ENCODE measurements at regions not wholly inside any gene's neighbourhood (a gene's known extent, or its start where the extent isn't known, plus 50 kb on each side); places are given as distances from the start of the nearest gene placed in this dataset.

GRCh38 chr14:104439625-104440024 lies 139.9 kb upstream of the C14orf180 start:
- no peak overlapping the region for H3K4me3 ChIP-seq
- in situ Hi-C loops (cut with MboI; ENCODE audit: low pct_unique_long_range_greater_than_20kb in 2 of 9, low sequenced_read_pairs in 9 of 9, unreplicated experiment in 9 of 9): no loop called here
- WGBS, 10 experiments: 0 to 100% (median 72%) methylated on average over 1 to 7 of the region's 9 CpGs; no CpG with 5 or more reads in 2 of the 10 experiments
- no peak for ATAC-seq (replicated peaks in 6 of 8)
- no peak overlapping the region for H3K27ac ChIP-seq
- H3K4me1 ChIP-seq (replicated peaks in 1 of 2): peaks cover 46 to 50% of the 10 kb centered on the region in 2 donors

- no peak for ATAC-seq (replicated peaks in 6 of 8)
- H3K4me1 ChIP-seq (replicated peaks in 1 of 2): peaks cover 46 to 48% of the 10 kb centered on the region in 2 donors
- in situ Hi-C loops (cut with MboI; ENCODE audit: low pct_unique_long_range_greater_than_20kb in 2 of 9, low sequenced_read_pairs in 9 of 9, unreplicated experiment in 9 of 9): no loop called here
Observed at GRCh38 chr14:104440297-104440956, 139.1 kb upstream of the C14orf180 start.

DNA sequence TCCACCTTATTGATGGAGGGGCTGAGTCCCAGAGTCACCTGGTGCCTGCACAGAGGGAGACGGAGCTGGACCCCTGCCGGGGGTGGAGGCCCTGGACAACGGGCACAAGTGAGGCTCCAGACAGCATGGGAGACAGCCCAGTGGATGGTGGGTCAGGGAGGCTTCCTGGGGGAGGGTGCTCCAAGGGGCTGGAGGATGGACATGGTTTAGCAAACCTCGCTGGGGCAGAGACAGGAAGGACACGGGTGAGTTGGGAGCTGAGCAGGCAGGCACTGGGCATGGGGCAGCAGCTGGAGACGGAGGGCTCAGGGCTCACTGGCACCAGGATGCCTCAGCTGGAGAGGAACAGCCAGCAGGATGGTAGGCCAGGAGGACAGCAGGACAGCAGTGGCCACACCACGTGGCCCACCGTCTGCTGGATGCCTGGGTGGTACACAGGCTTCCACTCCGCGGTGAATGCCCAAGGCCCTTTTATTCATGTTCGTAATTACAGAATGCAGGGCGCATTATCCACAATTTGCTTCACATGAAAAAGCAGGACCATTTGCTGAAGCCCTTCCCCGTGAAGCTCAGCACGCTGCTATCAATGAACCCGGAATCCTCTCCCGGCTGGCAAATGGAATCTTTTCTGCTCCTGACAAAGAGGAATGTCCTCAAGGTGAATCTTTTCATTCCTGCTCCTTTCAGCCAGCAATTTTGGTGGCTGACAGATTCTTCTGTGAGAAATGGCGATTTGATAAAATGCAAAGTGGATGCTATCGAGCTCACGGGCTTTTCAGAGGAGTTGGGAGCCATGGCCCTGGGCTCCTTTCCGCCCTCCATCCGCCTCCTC lies 138.1 kb upstream of the C14orf180 start:
- H3K4me3 ChIP-seq: no peak overlapping the region
- H3K4me1 ChIP-seq (replicated peaks in 1 of 2): peaks cover 42 to 43% of the 10 kb centered on the region in 2 donors
- 52 to 100% (median 75%) methylated on average over 1 to 10 of the region's 21 CpGs; no CpG with 5 or more reads in 3 of the 10 experiments for WGBS, 10 experiments
- ATAC-seq (replicated peaks in 6 of 8): no peak
- H3K27ac ChIP-seq: no peak overlapping the region
- in situ Hi-C loops (cut with MboI; ENCODE audit: low pct_unique_long_range_greater_than_20kb in 2 of 9, low sequenced_read_pairs in 9 of 9, unreplicated experiment in 9 of 9): no loop called here

More at GRCh38 chr14:104440297-104440956, 139.1 kb upstream of the C14orf180 start:
- no peak overlapping the region for H3K4me3 ChIP-seq
- H3K27ac ChIP-seq: no peak overlapping the region
- WGBS, 10 experiments: 37 to 96% (median 88%) methylated on average over 4 to 10 of the region's 14 CpGs; no CpG with 5 or more reads in 3 of the 10 experiments

- peak in 5 of 8 experiments; percentile 5 to 35 (median 23) for ATAC-seq (replicated peaks in 6 of 8)
- 45 to 80% methylated on average over 2 to 11 of the region's 19 CpGs; no CpG with 5 or more reads in 8 of the 10 experiments for WGBS, 10 experiments
- Histone ChIP-seq H3K4me3 (no peak overlapping the region), H3K4me1 (replicated peaks in 1 of 2) (peaks cover 35 to 36% of the 10 kb centered on the region in 2 donors), H3K27ac (no peak overlapping the region)
- in situ Hi-C loops (cut with MboI; ENCODE audit: low pct_unique_long_range_greater_than_20kb in 2 of 9, low sequenced_read_pairs in 9 of 9, unreplicated experiment in 9 of 9): no loop called here
Observed at GRCh38 chr14:104442107-104442551, 137.4 kb upstream of the C14orf180 start.

- peaks cover 29 to 30% of the 10 kb centered on the region in 2 donors for H3K4me1 ChIP-seq (replicated peaks in 1 of 2)
- no peak overlapping the region for H3K4me3 ChIP-seq
- WGBS, 10 experiments: 49 to 92% (median 78%) methylated on average over 1 to 4 of the region's 14 CpGs; no CpG with 5 or more reads in 6 of the 10 experiments
- peak in 5 of 8 experiments; percentile 47 to 74 (median 69) for ATAC-seq (replicated peaks in 6 of 8)
- in situ Hi-C loops (cut with MboI; ENCODE audit: low pct_unique_long_range_greater_than_20kb in 2 of 9, low sequenced_read_pairs in 9 of 9, unreplicated experiment in 9 of 9): no loop called here
- H3K27ac ChIP-seq: peak overlapping the region in 1 of 2 donors; percentile 20
Observed at GRCh38 chr14:104442631-104443390, 136.8 kb upstream of the C14orf180 start.

DNA sequence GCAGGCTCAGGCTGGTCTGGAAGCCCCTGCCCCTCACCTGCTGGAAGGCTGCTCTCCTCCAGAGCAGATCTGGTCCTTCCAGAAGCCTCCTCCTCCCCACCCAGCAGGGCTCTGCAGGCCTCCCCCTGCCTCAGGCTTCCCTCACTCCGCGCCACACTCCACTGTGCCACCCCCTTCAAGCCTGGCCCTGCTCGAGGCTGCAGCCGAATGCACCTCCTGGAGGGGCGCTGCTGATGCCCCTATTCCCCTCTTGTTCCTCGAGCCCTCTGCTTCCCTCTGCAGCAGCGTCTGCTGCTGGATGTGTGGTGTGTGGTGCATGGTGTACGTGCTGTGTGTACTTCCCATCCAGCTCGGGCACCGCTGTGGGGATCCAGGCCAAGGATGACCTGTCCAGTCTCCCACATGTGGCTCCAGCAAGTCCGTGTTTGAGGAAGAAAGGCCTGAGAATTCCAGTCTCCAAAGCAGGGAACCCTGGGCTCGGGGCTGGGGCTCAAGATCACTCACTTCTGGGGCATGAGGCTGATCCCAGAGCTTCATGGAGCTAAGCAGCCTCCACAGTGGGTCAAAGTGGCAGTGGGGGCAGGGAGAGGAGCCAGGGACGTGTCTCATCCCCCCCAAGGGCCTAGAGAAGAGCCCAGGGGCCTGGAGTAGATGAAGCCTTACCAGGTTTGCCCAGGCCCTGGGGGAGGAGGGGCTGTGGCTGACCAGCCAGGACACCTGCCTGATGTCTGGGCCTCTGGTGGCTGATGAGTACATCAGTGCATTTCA lies 136.0 kb upstream of the C14orf180 start:
- no peak overlapping the region for H3K4me3 ChIP-seq
- WGBS, 10 experiments: 0 to 50% (median 33%) methylated on average over 1 to 4 of the region's 13 CpGs; no CpG with 5 or more reads in 6 of the 10 experiments
- H3K4me1 ChIP-seq (replicated peaks in 1 of 2): peaks cover 27% of the 10 kb centered on the region in 2 donors
- H3K27ac ChIP-seq: peak overlapping the region in 1 of 2 donors; percentile 12
- ATAC-seq (replicated peaks in 6 of 8): peak in 6 of 8 experiments; percentile 47 to 73 (median 56)
- in situ Hi-C loops (cut with MboI; ENCODE audit: low pct_unique_long_range_greater_than_20kb in 2 of 9, low sequenced_read_pairs in 9 of 9, unreplicated experiment in 9 of 9): no loop called here

DNA sequence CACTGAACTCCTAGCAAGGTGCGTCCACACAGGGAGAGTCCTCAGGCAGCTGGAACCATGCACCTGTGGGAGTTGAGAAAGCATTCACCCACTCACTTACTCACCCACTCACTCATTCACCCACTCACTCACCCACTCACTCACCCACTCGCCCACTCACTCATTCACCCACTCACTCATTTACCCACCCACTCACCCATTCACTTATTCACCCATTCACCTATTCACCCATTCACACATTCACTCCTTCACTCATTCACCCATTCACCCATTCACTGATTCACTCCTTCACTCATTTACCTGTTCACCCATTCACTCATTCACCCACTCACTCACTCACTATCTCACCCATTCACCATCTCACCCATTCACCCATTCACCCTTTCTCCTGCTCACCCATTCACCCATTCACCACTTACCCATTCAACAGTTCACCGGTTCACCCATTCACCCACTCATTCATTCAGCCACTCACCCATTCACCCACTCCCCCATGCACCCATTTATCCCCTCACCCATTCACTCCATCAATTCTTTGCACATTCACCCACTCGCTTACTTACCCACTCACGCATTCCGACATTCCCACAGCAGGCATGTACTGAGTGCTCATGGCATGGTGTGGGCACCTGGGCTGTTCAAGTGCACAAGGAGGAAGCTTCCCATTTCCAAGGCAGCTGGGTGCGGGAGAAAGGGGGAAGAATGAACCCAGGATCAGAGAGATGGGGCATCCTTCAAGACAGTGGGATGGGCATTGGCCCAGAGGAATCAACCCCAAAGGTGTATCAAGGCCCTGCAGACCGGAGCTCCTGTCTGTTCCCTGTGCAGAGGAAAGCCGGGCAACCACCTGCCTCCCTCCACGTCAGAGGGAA lies 135.2 kb upstream of the C14orf180 start:
- H3K4me3 ChIP-seq: no peak overlapping the region
- in situ Hi-C loops (cut with MboI; ENCODE audit: low pct_unique_long_range_greater_than_20kb in 2 of 9, low sequenced_read_pairs in 9 of 9, unreplicated experiment in 9 of 9): no loop called here
- no peak overlapping the region for H3K27ac ChIP-seq
- WGBS, 10 experiments: 0 to 100% (median 71%) methylated on average over 1 to 9 of the region's 10 CpGs
- ATAC-seq (replicated peaks in 6 of 8): no peak
- peaks cover 27% of the 10 kb centered on the region in 2 donors for H3K4me1 ChIP-seq (replicated peaks in 1 of 2)

DNA sequence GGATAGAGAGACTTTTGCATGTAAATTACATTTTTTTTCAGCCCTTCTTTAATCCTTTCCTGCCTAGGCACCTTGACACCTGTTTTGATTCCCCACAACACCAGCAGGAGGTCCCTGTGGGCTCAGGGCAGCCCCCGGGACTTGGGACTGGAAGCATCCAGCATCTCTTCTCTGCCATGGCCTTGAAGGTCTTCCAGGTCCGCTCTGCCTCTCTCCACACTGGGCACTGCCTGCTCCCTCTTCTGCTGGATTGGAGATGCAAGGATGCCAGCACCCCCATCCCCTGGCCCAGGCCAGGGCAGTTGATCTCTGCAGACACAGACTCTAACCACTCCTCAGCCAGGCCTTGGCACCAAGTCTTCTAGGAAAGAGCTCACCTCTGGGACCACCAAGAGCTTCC lies 134.5 kb upstream of the C14orf180 start:
- in situ Hi-C loops (cut with MboI; ENCODE audit: low pct_unique_long_range_greater_than_20kb in 2 of 9, low sequenced_read_pairs in 9 of 9, unreplicated experiment in 9 of 9): no loop called here
- H3K27ac ChIP-seq: no peak overlapping the region
- no peak overlapping the region for H3K4me3 ChIP-seq
- H3K4me1 ChIP-seq (replicated peaks in 1 of 2): peaks cover 27% of the 10 kb centered on the region in 2 donors
- WGBS, 10 experiments: 0 to 86% (median 54%) methylated on average over 1 of the region's 2 CpGs; no CpG with 5 or more reads in 4 of the 10 experiments
- ATAC-seq (replicated peaks in 6 of 8): no peak

GRCh38 chr14:104445832-104446381 lies 133.7 kb upstream of the C14orf180 start:
- ATAC-seq (replicated peaks in 6 of 8): no peak
- WGBS, 10 experiments: 0 to 80% (median 50%) methylated on average over 2 to 9 of the region's 11 CpGs; no CpG with 5 or more reads in 3 of the 10 experiments
- H3K4me1 ChIP-seq (replicated peaks in 1 of 2): peaks cover 27% of the 10 kb centered on the region in 2 donors
- in situ Hi-C loops (cut with MboI; ENCODE audit: low pct_unique_long_range_greater_than_20kb in 2 of 9, low sequenced_read_pairs in 9 of 9, unreplicated experiment in 9 of 9): no loop called here
- no peak overlapping the region for H3K4me3 ChIP-seq
- H3K27ac ChIP-seq: no peak overlapping the region

DNA sequence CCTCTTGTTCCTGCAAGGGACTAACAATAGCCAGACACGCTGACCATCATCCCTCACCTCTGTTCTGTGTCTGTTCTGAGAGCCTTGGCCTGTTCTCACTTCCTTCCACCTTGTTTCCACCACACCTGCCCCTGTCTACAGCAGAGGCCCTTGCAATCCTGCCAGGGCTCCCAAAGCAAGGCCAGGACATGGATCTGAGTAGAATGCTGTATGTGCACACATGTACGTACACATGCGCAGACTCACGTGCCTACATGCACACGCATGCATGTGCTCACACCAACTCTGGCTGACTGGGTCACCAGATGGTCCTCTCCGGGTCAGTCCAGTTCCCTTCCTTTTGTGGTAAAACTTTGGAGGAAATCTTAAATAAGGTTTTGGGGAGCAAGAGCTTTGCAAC lies 133.0 kb upstream of the C14orf180 start:
- H3K27ac ChIP-seq: no peak overlapping the region
- in situ Hi-C loops (cut with MboI; ENCODE audit: low pct_unique_long_range_greater_than_20kb in 2 of 9, low sequenced_read_pairs in 9 of 9, unreplicated experiment in 9 of 9): no loop called here
- H3K4me3 ChIP-seq: no peak overlapping the region
- ATAC-seq (replicated peaks in 6 of 8): no peak
- H3K4me1 ChIP-seq (replicated peaks in 1 of 2): peaks cover 22 to 23% of the 10 kb centered on the region in 2 donors
- 0 to 100% (median 90%) methylated on average over 1 to 4 of the region's 6 CpGs; no CpG with 5 or more reads in 4 of the 10 experiments for WGBS, 10 experiments

DNA sequence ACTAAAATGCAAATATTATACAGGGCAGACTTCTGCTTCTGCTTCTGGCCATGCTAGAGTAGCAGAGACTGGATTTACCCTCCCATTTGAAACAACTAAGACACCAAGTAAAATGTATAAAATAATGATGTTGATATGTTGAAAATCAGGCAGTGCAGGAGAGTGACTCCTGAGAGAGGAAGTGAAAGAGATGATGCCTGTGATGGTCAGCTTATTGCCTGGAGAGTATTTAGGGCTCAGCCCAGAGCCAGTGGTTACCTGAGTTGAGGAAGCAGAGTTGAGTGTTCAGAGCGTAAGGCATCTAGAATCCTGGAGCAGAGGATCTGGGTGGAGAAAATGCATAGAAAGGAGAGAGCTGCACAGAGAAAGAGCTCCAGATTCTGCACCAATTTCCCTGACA lies 131.8 kb upstream of the C14orf180 start:
- in situ Hi-C loops (cut with MboI; ENCODE audit: low pct_unique_long_range_greater_than_20kb in 2 of 9, low sequenced_read_pairs in 9 of 9, unreplicated experiment in 9 of 9): no loop called here

More for the DNA sequence above, 131.8 kb upstream of the C14orf180 start:
- Histone ChIP-seq H3K4me3 (no peak overlapping the region), H3K4me1 (replicated peaks in 1 of 2) (peaks cover 11 to 12% of the 10 kb centered on the region in 2 donors), H3K27ac (no peak overlapping the region)
- no peak for ATAC-seq (replicated peaks in 6 of 8)
- 14 to 100% (median 72%) methylated on average over 1 of the region's 1 CpG; no CpG with 5 or more reads in 4 of the 10 experiments for WGBS, 10 experiments

Measured in motor neuron (in vitro differentiated cells).